ENCODE measurements at regions not wholly inside any gene's neighbourhood (a gene's known extent, or its start where the extent isn't known, plus 50 kb on each side); places are given as distances from the start of the nearest gene placed in this dataset.
"Not testable (repeated sequence)": the region's sequence is repeated elsewhere in the genome, so short reads cannot be mapped to it uniquely, and the experiment has no call there.

- not testable (repeated sequence) for TF ChIP-seq RCOR1 (IDR thresholded peaks at IDR 0.05; ENCODE audit: insufficient replicate concordance, low read length); ELK1 (IDR thresholded peaks at IDR 0.05; ENCODE audit: borderline replicate concordance, low read depth, low read length); CTCF (conservative IDR thresholded peaks at IDR 0.05; ENCODE audit: low read depth, low read length); POLR2A (IDR thresholded peaks at IDR 0.05; ENCODE audit: low read depth, low read length); SMC3 (IDR thresholded peaks at IDR 0.05; ENCODE audit: low read depth, low read length); RAD21 (IDR thresholded peaks at IDR 0.05; ENCODE audit: low read length); CEBPB (IDR thresholded peaks at IDR 0.05; ENCODE audit: low read depth, low read length); NFE2L2 (IDR thresholded peaks at IDR 0.05; ENCODE audit: low read depth, low read length)
Measured at GRCh38 chr10:93232159-93232558, 158.5 kb downstream of the CYP26A1 start.

All from IMR-90 (cell line).